Activated naive CD4-positive, alpha-beta T cell treated with anti-CD3 and anti-CD28 coated beads, Interleukin-2, amount 50 U/mL, for 72 hours (primary cell): ENCODE measurements at regions not wholly inside any gene's neighbourhood (a gene's known extent, or its start where the extent isn't known, plus 50 kb on each side); places are given as distances from the start of the nearest gene placed in this dataset.

Experiments
- ATAC-seq, 2 donors: fragments of 150-1000 bp; cut with Tn5 transposase; 2 replicates each; pipeline ENCODE4 v1.10.0; 2021; ENCODE audit warnings: mild to moderate bottlenecking in 2 of 2, moderate library complexity in 2 of 2
- DNase-seq, 2 donors: peaks; one replicate each; pipeline ENCODE4 v3.0.0; 2021 to 2022; ENCODE audit warnings: low spot score in 2 of 2
- H3K27ac Mint-ChIP-seq, 2 donors: one replicate each; pipeline ENCODE4 v1.8.0; 2022; ENCODE audit warnings: mild to moderate bottlenecking in 2 of 2, mixed read lengths in 2 of 2
- H3K36me3 Mint-ChIP-seq, 2 donors: one replicate each; pipeline ENCODE4 v1.8.0; 2022; ENCODE audit warnings: mixed read lengths in 2 of 2
- H3K9me3 Mint-ChIP-seq, 2 donors: one replicate each; pipeline ENCODE4 v1.8.0; 2022; ENCODE audit warnings: mixed read lengths in 2 of 2

DNA sequence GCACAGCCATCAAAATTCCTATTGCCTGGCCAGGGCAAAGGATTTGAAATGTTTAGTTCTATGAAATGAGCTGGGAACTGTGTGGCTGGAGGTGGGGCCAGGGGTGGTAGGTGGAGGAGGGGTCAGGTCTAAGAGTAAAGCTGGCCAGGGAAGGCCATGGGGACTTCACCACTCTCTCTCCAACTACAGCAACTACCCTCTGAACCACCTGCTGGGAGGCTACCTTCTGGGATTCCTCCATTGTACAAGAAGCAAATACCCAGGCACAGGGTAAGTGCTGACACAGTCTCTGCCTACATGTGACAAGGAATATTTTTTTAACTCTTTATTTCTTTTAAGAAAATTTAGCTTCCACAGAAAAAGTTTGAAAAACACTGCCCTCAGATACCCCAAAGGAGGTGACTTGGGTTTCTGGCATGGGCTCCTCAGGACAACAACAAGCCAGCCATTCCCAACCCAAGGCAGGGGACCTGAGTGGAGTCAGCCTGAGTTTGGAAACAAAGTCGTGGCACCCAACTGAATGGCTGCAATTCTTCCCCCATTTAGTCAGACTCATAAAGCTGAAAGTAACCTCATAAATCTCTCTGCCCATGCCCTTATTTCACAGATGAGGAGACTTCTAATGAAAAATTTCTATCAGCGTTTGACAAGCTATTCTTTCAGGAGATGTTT, 593.8 kb upstream of the DIPK2B start:
- peaks cover 0 to 6% of the 10 kb centered on the region in 2 donors for H3K9me3 Mint-ChIP-seq
- ATAC-seq (no peak), DNase-seq (no peak)
- H3K27ac Mint-ChIP-seq = no peak overlapping the region
- H3K36me3 Mint-ChIP-seq = peaks cover 13 to 37% of the 10 kb centered on the region in 2 donors

DNA sequence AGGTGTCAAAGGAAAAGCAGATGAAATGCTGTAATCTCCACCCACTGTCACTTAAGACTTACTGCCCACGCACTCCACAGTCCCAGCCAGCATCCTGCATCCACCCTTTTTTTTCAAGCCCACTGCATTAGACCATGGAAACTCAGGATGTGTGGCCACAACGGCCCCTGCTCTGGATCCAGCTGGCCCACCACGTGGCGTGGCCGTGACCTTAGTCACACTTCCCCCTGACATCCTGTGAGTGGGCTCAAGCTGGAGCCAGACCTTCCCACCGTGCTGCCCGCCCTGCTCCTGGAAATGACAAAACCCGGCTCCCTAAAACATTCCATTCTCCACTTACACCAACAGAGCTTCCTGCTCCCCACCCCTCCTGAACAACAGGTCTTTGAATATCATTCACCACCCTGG, 588.3 kb upstream of the DIPK2B start:
- no peak for ATAC-seq

DNA sequence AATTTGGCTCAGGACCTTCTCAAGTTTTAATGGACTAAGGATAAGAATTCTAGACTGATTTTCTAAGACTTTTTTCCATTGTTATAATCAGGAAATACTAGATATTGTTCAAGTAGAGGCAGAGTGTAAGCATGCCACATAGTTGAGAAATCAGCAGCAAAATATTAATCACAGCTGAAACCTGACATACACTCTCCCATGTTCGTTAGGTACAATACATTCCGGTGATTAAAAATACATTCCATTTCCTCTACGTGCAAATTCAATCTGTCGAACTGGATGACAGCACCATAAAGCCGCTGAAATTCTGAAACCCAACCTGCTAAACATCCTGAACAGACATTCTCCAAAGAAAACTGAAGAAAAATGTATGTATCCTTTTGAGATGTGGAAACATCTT, 587.6 kb upstream of the DIPK2B start:
- no peak for ATAC-seq
- Mint-ChIP-seq H3K27ac (no peak overlapping the region), H3K36me3 (peaks cover 14 to 40% of the 10 kb centered on the region in 2 donors), H3K9me3 (peaks cover 0 to 6% of the 10 kb centered on the region in 2 donors)
- no peak for DNase-seq

More for the DNA sequence above, 588.3 kb upstream of the DIPK2B start:
- H3K9me3 Mint-ChIP-seq = peaks cover 0 to 6% of the 10 kb centered on the region in 2 donors
- H3K36me3 Mint-ChIP-seq = peaks cover 14 to 43% of the 10 kb centered on the region in 2 donors
- H3K27ac Mint-ChIP-seq = peak overlapping the region in 1 of 2 donors; percentile 91
- DNase-seq = no peak

DNA sequence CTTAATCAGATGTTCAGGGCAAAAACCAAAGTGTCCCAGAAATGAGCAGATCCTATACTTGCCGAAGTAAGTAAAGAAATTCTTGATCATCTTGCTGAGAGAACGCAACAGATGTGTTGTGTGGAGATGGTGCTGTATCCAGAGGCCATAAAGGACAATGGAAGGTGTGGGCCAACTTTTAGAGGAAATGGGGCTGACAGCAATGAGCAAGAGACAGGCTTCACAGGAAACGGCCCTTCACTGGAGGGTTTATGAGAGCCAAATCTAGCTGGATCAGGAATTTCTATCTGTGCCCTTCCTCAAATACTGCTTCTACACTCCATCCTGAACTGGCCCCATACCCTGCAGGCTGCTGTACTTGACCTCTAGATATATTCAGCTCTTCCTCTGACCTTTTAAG, 583.9 kb upstream of the DIPK2B start:
- no peak for ATAC-seq
- peaks cover 19 to 40% of the 10 kb centered on the region in 2 donors for H3K36me3 Mint-ChIP-seq

DNA sequence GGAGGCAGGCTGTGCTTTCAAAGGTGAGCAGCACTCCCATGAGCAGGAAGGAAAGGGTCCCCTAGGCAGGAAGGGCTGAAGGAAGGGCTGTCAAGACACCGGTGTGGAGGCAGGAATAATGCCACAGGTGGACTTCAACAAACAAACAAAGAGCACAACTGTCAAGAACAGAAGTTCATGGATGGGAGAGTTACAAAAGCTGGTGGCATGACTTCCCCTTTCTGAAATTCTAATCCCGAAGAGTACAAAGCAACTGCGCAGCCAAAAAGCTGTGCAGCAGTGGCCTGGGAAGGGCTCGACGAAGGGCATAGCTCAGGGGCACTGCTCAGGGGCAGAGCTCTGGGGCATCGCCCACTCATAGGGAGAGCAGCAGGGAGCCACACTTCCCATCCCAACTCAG, 582.3 kb upstream of the DIPK2B start:
- Mint-ChIP-seq H3K9me3 (peaks cover 0 to 8% of the 10 kb centered on the region in 2 donors), H3K27ac (no peak overlapping the region), H3K36me3 (peaks cover 15 to 39% of the 10 kb centered on the region in 2 donors)
- no peak for DNase-seq
- ATAC-seq = no peak

More for the DNA sequence above, 583.9 kb upstream of the DIPK2B start:
- no peak overlapping the region for H3K27ac Mint-ChIP-seq
- H3K9me3 Mint-ChIP-seq = peaks cover 0 to 7% of the 10 kb centered on the region in 2 donors
- no peak for DNase-seq

DNA sequence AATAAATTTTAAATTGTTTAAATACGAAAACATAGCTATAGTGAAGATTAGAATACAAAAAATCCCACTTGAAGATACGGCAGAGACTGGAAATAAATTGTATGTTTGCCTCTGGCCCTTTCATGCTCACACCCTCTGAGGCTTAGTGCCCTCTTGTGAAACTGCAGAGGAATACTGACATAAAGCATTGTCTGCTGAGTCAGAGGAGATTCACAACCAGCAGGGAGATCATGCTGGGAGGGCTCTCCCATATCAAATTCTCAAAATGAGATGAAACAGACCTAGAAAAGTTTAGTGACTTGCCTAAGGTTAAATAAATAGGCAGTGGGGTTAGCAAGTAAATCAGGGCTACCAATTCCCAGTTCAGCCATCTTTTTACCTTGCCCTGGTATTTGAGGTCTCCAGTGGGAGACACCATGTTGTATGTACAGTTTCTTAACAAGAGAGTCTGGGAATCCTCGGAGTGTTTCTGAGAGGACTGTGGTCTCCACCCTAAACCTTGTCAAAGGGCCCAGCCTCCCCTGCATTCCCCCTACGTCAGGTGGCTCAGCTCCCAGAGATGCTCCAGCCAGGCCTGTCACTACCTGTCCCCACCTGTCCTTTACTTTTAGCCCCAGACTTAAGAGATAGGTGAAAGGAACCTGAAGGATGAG, 581.4 kb upstream of the DIPK2B start:
- Mint-ChIP-seq H3K36me3 (peaks cover 15 to 39% of the 10 kb centered on the region in 2 donors), H3K27ac (no peak overlapping the region), H3K9me3 (peaks cover 0 to 8% of the 10 kb centered on the region in 2 donors)
- ATAC-seq = no peak
- DNase-seq = no peak

DNA sequence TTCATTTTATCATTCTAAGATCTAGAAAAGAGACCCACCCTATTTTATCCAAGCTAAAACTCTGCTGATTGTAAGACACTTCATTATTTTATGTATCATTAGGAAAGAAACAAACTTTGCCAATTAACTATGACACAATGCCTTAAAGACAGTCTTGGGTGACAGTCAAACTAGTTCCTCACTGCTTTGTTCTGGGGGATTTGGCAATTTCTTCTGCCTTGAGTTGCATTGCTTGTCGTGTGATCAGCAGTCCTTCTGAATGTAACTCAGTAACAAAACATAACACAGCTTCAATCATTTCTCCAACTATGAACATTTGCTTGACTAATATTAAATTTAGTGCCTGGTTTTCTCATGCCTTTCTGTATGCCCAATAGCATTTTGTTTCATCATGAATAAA, 577.9 kb upstream of the DIPK2B start:
- no peak overlapping the region for H3K27ac Mint-ChIP-seq
- peaks cover 15 to 32% of the 10 kb centered on the region in 2 donors for H3K36me3 Mint-ChIP-seq
- DNase-seq (no peak), ATAC-seq (no peak)
- peaks cover 0 to 8% of the 10 kb centered on the region in 2 donors for H3K9me3 Mint-ChIP-seq

DNA sequence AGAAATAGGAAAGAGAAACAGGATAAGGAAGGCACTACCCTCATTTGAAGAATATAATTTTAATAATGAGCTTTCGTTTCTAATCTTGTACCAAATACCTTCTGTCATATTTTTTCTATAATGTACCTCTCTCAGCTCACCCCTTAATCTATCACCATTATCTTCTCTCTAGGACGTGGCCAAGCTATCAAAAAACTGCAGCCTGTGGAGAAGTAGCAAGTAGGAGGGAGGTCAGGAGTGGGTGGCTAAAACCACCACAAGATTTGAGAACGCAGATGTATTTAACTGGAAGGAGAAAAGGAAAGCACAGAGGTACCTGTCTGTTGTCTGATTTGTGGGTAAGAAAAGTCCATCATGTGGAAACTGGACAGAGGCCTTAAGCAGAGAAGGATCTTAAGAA, 576.7 kb upstream of the DIPK2B start:
- DNase-seq (no peak), ATAC-seq (no peak)
- peaks cover 15 to 27% of the 10 kb centered on the region in 2 donors for H3K36me3 Mint-ChIP-seq
- H3K27ac Mint-ChIP-seq = no peak overlapping the region
- H3K9me3 Mint-ChIP-seq = peaks cover 0 to 8% of the 10 kb centered on the region in 2 donors

DNA sequence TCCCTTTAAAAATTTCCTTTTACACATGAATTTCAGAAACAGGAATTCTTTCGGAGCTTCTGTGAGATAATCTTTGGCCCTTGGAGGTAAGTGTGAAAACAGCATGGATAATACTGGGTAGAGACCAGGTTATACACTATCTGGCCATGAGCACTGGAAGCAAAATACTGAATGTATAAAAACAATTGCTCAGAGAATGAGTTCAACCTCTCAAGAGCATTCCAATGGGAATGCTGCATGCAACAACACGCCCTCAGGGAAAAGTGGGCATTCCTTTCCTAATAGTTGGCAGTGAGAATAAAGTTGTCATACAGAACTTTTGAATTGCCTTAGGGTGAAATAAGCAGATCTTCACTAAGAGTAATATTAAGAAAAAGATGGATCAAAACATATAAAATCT, 574.8 kb upstream of the DIPK2B start:
- H3K9me3 Mint-ChIP-seq = peaks cover 0 to 8% of the 10 kb centered on the region in 2 donors
- no peak overlapping the region for H3K27ac Mint-ChIP-seq
- H3K36me3 Mint-ChIP-seq = peaks cover 8 to 17% of the 10 kb centered on the region in 2 donors
- no peak for ATAC-seq
- no peak for DNase-seq

DNA sequence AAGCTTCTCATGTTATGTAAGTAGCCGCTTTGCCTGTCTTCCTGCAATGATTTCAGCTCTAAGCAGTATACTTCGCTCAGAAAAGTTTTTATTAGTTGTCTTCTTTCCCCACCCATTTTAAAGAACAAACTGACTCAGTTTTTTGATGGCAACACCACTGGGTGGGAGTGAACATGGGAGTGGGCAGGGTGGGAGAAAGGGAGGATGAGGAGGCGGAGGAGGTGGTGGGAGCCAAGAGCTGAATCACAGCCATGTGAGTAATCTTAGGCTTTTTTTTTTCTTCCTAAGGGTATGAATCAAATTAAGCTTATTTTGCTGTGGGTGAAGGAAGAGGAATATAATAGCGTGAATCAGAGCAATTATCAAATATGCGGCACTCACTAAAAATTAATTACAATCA, 574.3 kb upstream of the DIPK2B start:
- Mint-ChIP-seq H3K36me3 (peaks cover 5 to 12% of the 10 kb centered on the region in 2 donors), H3K27ac (peak overlapping the region in 1 of 2 donors; percentile 14), H3K9me3 (peaks cover 0 to 5% of the 10 kb centered on the region in 2 donors)
- no peak for DNase-seq
- ATAC-seq = no peak

DNA sequence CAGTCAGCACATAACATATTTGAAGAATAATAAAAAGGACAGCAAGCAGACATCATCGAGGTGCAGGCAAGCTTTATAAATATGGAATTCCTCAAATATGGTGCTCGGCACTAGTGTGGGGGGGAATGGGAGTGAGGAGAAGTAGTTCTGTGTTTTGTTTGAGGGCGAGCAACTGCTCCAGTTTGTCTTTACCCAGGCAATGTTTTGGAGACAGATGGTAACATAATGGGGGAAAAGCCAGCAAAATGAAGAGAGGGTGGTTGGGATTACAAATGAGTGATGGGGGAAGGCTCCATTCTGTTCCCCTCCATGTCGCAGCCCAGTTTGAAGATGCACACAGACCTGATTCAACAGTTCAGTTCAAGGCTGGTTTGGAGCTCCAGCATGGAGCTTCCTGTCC, 572.9 kb upstream of the DIPK2B start:
- no peak overlapping the region for H3K27ac Mint-ChIP-seq
- no peaks in the 10 kb centered on the region for H3K9me3 Mint-ChIP-seq
- ATAC-seq (no peak), DNase-seq (no peak)
- peaks cover 8 to 9% of the 10 kb centered on the region in 2 donors for H3K36me3 Mint-ChIP-seq

DNA sequence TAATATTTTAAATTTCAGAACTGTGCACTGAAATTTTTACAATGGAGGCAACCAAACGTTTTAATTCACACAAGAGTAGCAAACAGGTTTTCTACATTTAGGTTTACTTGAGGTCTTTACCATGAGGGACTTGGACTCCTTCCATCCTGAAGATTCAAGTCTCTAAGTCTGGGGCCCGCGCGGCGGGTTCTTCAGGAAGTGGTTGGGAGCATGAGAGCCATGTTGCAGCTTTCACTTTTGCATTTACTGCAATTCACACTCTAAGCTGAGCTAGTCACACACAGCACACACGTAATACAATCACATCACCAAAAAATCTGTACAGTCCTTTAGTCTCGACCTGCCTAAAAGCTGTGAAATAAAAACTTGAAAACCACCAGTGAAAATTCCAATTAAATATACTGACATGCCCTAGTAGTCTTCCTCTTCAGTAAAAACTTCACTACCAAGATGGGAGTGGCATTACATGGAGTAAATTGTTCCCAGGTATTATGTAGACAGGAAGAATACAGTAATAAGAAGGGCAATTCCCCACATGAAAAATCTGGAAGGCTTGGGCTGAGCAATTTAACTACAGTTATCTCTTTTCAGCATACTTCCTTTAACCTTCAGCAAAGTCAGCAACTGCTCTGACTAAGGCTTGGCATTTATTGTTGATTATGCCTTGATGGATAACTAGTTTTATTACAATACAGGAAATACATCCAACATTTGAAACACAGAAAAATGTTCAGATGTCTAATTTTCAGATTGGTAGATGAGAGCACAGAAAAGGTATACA, 571.1 kb upstream of the DIPK2B start:
- H3K27ac Mint-ChIP-seq = peak overlapping the region; percentile 92 to 98
- ATAC-seq (peak; percentile 64 to 69), DNase-seq (peak; percentile 41 to 56)
- H3K9me3 Mint-ChIP-seq = no peaks in the 10 kb centered on the region
- peaks cover 18 to 21% of the 10 kb centered on the region in 2 donors for H3K36me3 Mint-ChIP-seq

DNA sequence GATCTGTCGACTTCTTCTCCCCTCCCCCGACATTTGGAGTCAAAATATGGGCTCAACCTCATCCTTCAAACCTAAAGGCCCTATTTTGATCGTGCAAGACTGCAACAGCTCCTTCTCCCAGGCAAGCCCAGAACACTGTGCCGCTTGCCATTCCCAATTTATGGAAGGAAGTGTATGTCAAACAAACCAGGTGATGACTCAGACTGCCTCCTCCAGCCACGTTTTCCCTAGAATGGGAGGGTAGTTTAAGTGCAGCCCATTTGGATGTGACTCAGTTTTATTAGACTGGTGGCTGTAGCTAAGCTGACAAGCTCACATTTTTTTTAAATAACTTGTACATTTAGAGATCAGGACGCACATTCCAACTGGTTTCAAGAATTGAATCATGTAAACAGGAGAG, 570.4 kb upstream of the DIPK2B start:
- no peak for DNase-seq
- no peak for ATAC-seq
- peaks cover 18 to 21% of the 10 kb centered on the region in 2 donors for H3K36me3 Mint-ChIP-seq
- no peaks in the 10 kb centered on the region for H3K9me3 Mint-ChIP-seq
- peak overlapping the region; percentile 92 to 98 for H3K27ac Mint-ChIP-seq

DNA sequence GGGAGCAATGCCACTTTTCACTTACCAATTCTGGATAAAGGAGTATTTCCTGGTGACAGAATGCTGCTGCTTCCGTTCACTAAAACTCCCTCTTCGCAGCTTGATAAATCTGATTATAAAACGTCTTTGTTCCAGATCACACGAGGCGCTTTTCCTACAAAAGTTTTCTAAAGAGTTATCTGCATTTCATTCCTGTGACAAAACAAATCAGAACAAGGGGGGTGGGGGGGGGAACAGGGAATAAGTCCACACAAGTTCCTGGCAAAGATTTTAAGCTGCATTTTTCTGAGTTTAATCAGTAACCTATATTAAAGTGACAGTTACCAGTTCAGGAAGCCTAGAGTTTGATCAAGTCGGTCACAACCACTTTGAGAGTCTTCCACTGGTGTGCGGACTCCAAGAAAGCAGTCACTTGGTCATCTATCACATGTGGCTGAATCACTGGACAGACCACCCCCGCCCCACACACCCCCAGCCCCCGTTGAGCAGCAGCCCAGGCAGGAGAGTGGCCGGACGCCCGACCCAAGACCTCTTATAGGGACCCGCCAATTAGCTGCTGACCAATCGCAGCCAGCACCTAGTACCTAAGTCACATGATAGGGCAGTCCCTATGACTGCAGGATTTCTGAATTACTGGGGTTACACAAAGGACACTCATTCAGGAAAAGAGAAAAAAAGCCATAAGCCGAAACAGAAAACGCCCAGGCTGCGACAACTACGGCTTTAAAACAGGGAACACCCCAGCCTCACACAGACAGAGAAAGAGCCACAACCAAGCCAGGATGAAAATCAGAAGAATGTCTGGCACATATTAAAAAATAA, 569.3 kb upstream of the DIPK2B start:
- Mint-ChIP-seq H3K27ac (peak overlapping the region; percentile 92 to 98), H3K36me3 (peaks cover 21 to 25% of the 10 kb centered on the region in 2 donors), H3K9me3 (no peaks in the 10 kb centered on the region)
- DNase-seq (peak; percentile 40 to 63), ATAC-seq (peak; percentile 69 to 83)

DNA sequence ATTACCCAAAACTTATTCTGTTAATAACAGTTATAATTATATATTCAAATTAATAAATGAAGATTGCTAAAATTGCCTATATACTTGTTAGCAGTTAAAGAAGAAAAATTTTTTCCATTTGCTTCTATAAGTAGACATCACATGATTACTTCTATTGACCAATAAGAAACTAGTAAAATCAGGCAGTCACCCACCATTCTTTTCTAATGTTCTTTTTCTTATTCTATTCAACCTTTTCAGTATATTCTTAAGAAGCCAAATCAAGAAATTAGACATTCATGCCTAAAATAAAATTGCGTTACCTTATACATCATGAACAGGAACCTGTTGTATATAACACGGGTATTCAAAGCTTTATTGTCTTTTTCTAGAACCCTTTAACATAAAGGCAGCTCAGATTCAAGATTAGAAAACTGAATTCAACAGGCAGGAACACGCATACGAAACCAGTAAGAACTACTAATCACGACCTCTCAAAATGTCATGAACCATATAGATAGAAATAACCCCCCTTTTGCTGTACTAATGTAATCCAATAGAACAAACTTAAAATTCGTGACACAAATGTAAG, 568.1 kb upstream of the DIPK2B start:
- no peaks in the 10 kb centered on the region for H3K9me3 Mint-ChIP-seq
- H3K27ac Mint-ChIP-seq = peak overlapping the region; percentile 92 to 98
- ATAC-seq (no peak), DNase-seq (no peak)
- peaks cover 21 to 26% of the 10 kb centered on the region in 2 donors for H3K36me3 Mint-ChIP-seq

DNA sequence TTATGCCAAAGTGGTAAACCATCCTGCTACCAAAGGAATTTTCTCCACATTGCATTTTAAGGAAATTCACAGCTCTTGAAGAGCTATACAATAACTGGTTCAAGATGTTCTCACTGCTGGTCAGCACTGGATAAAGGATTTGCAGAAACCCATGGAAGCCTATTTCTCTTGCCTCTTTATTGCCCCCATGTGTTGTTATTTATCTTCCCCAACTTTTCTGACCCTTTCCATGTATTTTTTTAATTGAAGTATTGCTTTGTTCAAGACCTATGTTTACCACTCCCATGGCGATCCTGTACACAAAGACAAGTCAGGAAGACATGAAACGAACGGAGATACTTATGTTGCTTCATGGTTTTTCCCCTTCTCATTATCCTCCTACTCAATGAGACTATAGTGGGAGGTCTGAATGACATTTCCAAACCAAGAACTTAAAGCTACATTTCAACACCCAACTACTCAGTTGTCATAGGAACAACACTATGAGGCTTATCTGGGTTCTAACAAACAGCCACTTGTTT, 566.4 kb upstream of the DIPK2B start:
- H3K9me3 Mint-ChIP-seq = no peaks in the 10 kb centered on the region
- peaks cover 23 to 28% of the 10 kb centered on the region in 2 donors for H3K36me3 Mint-ChIP-seq
- DNase-seq (no peak), ATAC-seq (peak; percentile 38 to 39)
- H3K27ac Mint-ChIP-seq = peak overlapping the region; percentile 92 to 99
